Body of pancreas (tissue), 4 donors: ENCODE measurements at regions not wholly inside any gene's neighbourhood (a gene's known extent, or its start where the extent isn't known, plus 50 kb on each side); places are given as distances from the start of the nearest gene placed in this dataset.

Source experiments
- ATAC-seq: fragments of 150-250 bp; one replicate; pipeline ENCODE4 v1.9.1; 2016
- DNase-seq, 4 donors: peaks; one replicate each; pipeline ENCODE4 v3.0.0-alpha.2; 2019
- H3K27ac ChIP-seq, 4 donors: fragments of 200-600 bp; sonication (generic); 1 replicate in 3 of 4; 2 replicates in 1 of 4; pipeline versions ENCODE4 v1.5.1 to v1.6.1; 2016 to 2019; ENCODE audit warnings: mild to moderate bottlenecking in 1 of 4, mixed read lengths in 1 of 4, moderate library complexity in 1 of 4
- H3K27me3 ChIP-seq, 2 donors: fragments of 200-600 bp; sonication (generic); one replicate each; pipeline ENCODE4 v1.6.0; 2016; ENCODE audit warnings: mild to moderate bottlenecking in 1 of 2
- H3K36me3 ChIP-seq, 2 donors: fragments of 200-600 bp; sonication (generic); replicated peaks in 1 of 2; 2 replicates each; pipeline ENCODE4 v1.5.1; 2016; ENCODE audit warnings: low read depth in 2 of 2; ENCODE audit not compliant: insufficient read depth in 1 of 2
- H3K4me1 ChIP-seq: fragments of 200-600 bp; sonication (generic); one replicate; pipeline ENCODE4 v1.6.0; 2016
- H3K4me3 ChIP-seq, 2 donors: fragments of 200-600 bp; sonication (generic); 1 replicate in 1 of 2; 2 replicates in 1 of 2; pipeline ENCODE4 v1.5.1; 2016 to 2019
- H3K9me3 ChIP-seq, 3 donors: fragments of 200-600 bp; sonication (generic); 1 replicate in 2 of 3; 2 replicates in 1 of 3; pipeline ENCODE4 v1.5.1; 2016
- POLR2A ChIP-seq, 3 donors: fragments of 450-650 bp; IDR thresholded peaks; one replicate each; pipeline ENCODE4 v1.6.1; 2016; ENCODE audit warnings: antibody characterized with exemption in 3 of 3, mild to moderate bottlenecking in 2 of 3
- WGBS, 2 donors: methylation state at CpG; one replicate each; pipeline ENCODE4 v1.1.5; 2017; 5-methylcytosine and 5-hydroxymethylcytosine counted together
- intact Hi-C: fragments of 100-400 bp; cut with DNase I; formaldehyde crosslinking; loops from one replicate; pipeline ENCODE4 v1.15.1; 2023
- TF ChIP-seq, protein P1 (sequence below), 7 experiments: fragments of 450-650 bp in 4 of 7; fragments of 200-600 bp in 3 of 7; sonication (generic) in 3 of 7; IDR thresholded peaks; one replicate each; pipeline ENCODE4 v1.5.1; 2016 to 2019; ENCODE audit warnings: antibody characterized with exemption in 7 of 7

DNA sequence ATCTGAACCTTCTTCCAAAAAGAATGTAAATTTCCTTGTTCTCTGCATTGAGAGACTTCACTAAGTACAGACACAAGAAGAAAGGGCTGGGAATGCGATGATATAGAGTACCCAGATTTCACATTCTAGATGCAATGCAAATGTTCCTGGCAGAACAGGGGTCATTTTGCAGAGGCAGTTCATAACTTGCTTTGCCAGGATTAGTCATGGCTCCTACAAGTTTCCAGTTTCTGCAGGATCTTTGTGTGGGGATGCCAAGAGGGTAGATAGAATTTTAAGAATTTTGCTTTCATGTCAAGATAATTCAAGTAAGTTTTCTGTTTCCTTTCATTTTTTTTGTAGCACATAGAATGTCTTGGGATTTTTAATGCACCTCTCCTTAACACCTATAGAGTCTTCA lies 181.2 kb downstream of the FGF9 start:
- intact Hi-C loops = no loop called here
- WGBS, 2 donors = 85 to 95% methylated on average over 1 of the region's 1 CpG
- H3K36me3 ChIP-seq = no peaks in the 10 kb centered on the region
- no peaks in the 10 kb centered on the region for H3K9me3 ChIP-seq
- H3K4me1 ChIP-seq = no peaks in the 10 kb centered on the region
- DNase-seq (no peak), ATAC-seq (no peak)
- TF ChIP-seq, protein P1, sequence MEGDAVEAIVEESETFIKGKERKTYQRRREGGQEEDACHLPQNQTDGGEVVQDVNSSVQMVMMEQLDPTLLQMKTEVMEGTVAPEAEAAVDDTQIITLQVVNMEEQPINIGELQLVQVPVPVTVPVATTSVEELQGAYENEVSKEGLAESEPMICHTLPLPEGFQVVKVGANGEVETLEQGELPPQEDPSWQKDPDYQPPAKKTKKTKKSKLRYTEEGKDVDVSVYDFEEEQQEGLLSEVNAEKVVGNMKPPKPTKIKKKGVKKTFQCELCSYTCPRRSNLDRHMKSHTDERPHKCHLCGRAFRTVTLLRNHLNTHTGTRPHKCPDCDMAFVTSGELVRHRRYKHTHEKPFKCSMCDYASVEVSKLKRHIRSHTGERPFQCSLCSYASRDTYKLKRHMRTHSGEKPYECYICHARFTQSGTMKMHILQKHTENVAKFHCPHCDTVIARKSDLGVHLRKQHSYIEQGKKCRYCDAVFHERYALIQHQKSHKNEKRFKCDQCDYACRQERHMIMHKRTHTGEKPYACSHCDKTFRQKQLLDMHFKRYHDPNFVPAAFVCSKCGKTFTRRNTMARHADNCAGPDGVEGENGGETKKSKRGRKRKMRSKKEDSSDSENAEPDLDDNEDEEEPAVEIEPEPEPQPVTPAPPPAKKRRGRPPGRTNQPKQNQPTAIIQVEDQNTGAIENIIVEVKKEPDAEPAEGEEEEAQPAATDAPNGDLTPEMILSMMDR (IDR thresholded peaks at IDR 0.05) = no peak
- TF ChIP-seq POLR2A (IDR thresholded peaks at IDR 0.05) = no peak
- no peak overlapping the region for H3K27ac ChIP-seq
- H3K27me3 ChIP-seq = no peaks in the 10 kb centered on the region
- H3K4me3 ChIP-seq = no peak overlapping the region

- Histone ChIP-seq H3K4me3 (no peak overlapping the region), H3K27ac (no peak overlapping the region), H3K36me3 (no peaks in the 10 kb centered on the region), H3K4me1 (no peaks in the 10 kb centered on the region), H3K9me3 (no peaks in the 10 kb centered on the region), H3K27me3 (no peaks in the 10 kb centered on the region)
- TF ChIP-seq, protein P1 (IDR thresholded peaks at IDR 0.05) = no peak
- no peak for TF ChIP-seq POLR2A (IDR thresholded peaks at IDR 0.05)
- DNase-seq = no peak
- WGBS, 2 donors = 82 to 92% methylated on average over 1 of the region's 1 CpG
- ATAC-seq = no peak
- intact Hi-C loops = no loop called here
These were observed 182.9 kb downstream of the FGF9 start for GRCh38 chr13:21853779-21854178.

GRCh38 chr13:21868823-21869222 lies 197.9 kb downstream of the FGF9 start:
- TF ChIP-seq, protein P1 (IDR thresholded peaks at IDR 0.05) = no peak
- no peak for TF ChIP-seq POLR2A (IDR thresholded peaks at IDR 0.05)
- Histone ChIP-seq H3K27ac (no peak overlapping the region), H3K4me1 (peaks cover 6% of the 10 kb centered on the region), H3K36me3 (no peaks in the 10 kb centered on the region), H3K4me3 (no peak overlapping the region), H3K9me3 (no peaks in the 10 kb centered on the region), H3K27me3 (no peaks in the 10 kb centered on the region)
- ATAC-seq (no peak), DNase-seq (no peak)
- intact Hi-C loops = no loop called here

GRCh38 chr13:21871382-21871781 lies 200.5 kb downstream of the FGF9 start:
- H3K9me3 ChIP-seq = no peaks in the 10 kb centered on the region

GRCh38 chr13:21871919-21872318 lies 201.0 kb downstream of the FGF9 start:
- intact Hi-C loops = no loop called here
- ATAC-seq = peak; percentile 30
- 42 to 50% methylated on average over 5 of the region's 5 CpGs for WGBS, 2 donors
- no peaks in the 10 kb centered on the region for H3K36me3 ChIP-seq
- peaks cover 6% of the 10 kb centered on the region for H3K4me1 ChIP-seq
- H3K27ac ChIP-seq = peak overlapping the region in 2 of 4 donors; percentile 15 to 16
- no peaks in the 10 kb centered on the region for H3K27me3 ChIP-seq
- no peaks in the 10 kb centered on the region for H3K9me3 ChIP-seq
- DNase-seq = no peak
- TF ChIP-seq, protein P1 (IDR thresholded peaks at IDR 0.05) = no peak
- no peak for TF ChIP-seq POLR2A (IDR thresholded peaks at IDR 0.05)
- H3K4me3 ChIP-seq = no peak overlapping the region

More at GRCh38 chr13:21871382-21871781, 200.5 kb downstream of the FGF9 start:
- Histone ChIP-seq H3K4me3 (no peak overlapping the region), H3K4me1 (peaks cover 6% of the 10 kb centered on the region), H3K27me3 (no peaks in the 10 kb centered on the region), H3K36me3 (no peaks in the 10 kb centered on the region), H3K27ac (peak overlapping the region in 2 of 4 donors; percentile 15 to 16)
- TF ChIP-seq, protein P1 (IDR thresholded peaks at IDR 0.05) = no peak
- no peak for TF ChIP-seq POLR2A (IDR thresholded peaks at IDR 0.05)
- 29 to 38% methylated on average over 7 of the region's 7 CpGs for WGBS, 2 donors
- DNase-seq (no peak), ATAC-seq (peak; percentile 59)
- intact Hi-C loops = no loop called here
